Glutamatergic neuron (in vitro differentiated cells): ENCODE measurements at regions not wholly inside any gene's neighbourhood (a gene's known extent, or its start where the extent isn't known, plus 50 kb on each side); places are given as distances from the start of the nearest gene placed in this dataset.
A peak's percentile ranks its signal among the peaks of the same experiment; 100 is the strongest.

ENCODE experiments used
- DNase-seq: peaks from one replicate; pipeline ENCODE4 v3.0.0; 2022
- H3K27ac Mint-ChIP-seq: one replicate; pipeline ENCODE4 v1.8.0; 2020; ENCODE audit warnings: mild to moderate bottlenecking, mixed read lengths, inconsistent platforms; ENCODE audit not compliant: unreplicated experiment
- H3K27me3 Mint-ChIP-seq: one replicate; pipeline ENCODE4 v1.8.0; 2020; ENCODE audit warnings: mild to moderate bottlenecking, moderate library complexity, mixed read lengths, inconsistent platforms; ENCODE audit not compliant: unreplicated experiment
- H3K36me3 Mint-ChIP-seq: one replicate; pipeline ENCODE4 v1.8.0; 2020; ENCODE audit warnings: mild to moderate bottlenecking, mixed read lengths, inconsistent platforms; ENCODE audit not compliant: unreplicated experiment
- H3K4me1 Mint-ChIP-seq: one replicate; pipeline ENCODE4 v1.8.0; 2020; ENCODE audit warnings: mild to moderate bottlenecking, low read depth, mixed read lengths, inconsistent platforms; ENCODE audit not compliant: unreplicated experiment
- H3K4me3 Mint-ChIP-seq: one replicate; pipeline ENCODE4 v1.8.0; 2020; ENCODE audit warnings: mild to moderate bottlenecking, mixed read lengths, inconsistent platforms; ENCODE audit not compliant: unreplicated experiment
- H3K9me3 Mint-ChIP-seq: one replicate; pipeline ENCODE4 v1.8.0; 2020; ENCODE audit warnings: mild to moderate bottlenecking, moderate library complexity, mixed read lengths, inconsistent platforms; ENCODE audit not compliant: unreplicated experiment
- CTCF ChIP-seq: fragments of 200-600 bp; sonication (generic); IDR thresholded peaks from one replicate; pipeline ENCODE4 v1.5.0; 2021; ENCODE audit not compliant: partially characterized antibody, unreplicated experiment

GRCh38 chr5:174850565-174851169 is 126.3 kb downstream of the MSX2 start:
- Mint-ChIP-seq H3K9me3 (peaks cover 2% of the 10 kb centered on the region), H3K27me3 (no peaks in the 10 kb centered on the region), H3K4me3 (peak overlapping the region; percentile 41), H3K36me3 (peaks cover 7% of the 10 kb centered on the region), H3K27ac (peak overlapping the region; percentile 1), H3K4me1 (peaks cover 14% of the 10 kb centered on the region)
- DNase-seq: no peak
- TF ChIP-seq CTCF: no peak

DNA sequence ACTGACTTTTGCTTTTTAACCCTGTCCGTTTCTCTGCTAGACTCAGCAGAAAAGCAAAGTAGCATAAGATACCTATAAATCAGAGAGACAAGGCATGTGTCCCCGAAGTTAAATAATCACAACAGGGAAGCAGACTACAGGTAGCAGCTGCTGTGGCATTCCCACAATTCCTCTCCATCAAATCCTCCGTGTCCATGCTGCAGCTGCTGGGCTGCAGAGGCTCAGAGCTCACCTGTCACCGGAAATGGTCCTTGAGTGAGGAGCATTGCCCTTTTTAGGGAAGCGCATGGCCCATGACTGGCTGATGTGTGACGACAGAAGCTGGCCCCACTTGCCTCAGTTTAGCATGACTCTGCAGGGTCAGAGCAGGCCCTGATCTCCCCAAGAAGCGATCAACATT is 125.0 kb downstream of the MSX2 start:
- Mint-ChIP-seq H3K4me1 (peaks cover 9% of the 10 kb centered on the region), H3K9me3 (peaks cover 1% of the 10 kb centered on the region), H3K36me3 (peaks cover 7% of the 10 kb centered on the region), H3K4me3 (no peak overlapping the region), H3K27me3 (no peaks in the 10 kb centered on the region), H3K27ac (no peak overlapping the region)
- TF ChIP-seq CTCF: no peak
- DNase-seq: no peak

- no peak overlapping the region for H3K4me3 Mint-ChIP-seq
- TF ChIP-seq CTCF: no peak
- H3K27me3 Mint-ChIP-seq: peaks cover 3% of the 10 kb centered on the region
- peaks cover 1% of the 10 kb centered on the region for H3K9me3 Mint-ChIP-seq
- H3K36me3 Mint-ChIP-seq: peaks cover 7% of the 10 kb centered on the region
- H3K27ac Mint-ChIP-seq: no peak overlapping the region
- no peak for DNase-seq
- H3K4me1 Mint-ChIP-seq: peaks cover 4% of the 10 kb centered on the region
These were observed 120.6 kb downstream of the MSX2 start for GRCh38 chr5:174844971-174845370.

DNA sequence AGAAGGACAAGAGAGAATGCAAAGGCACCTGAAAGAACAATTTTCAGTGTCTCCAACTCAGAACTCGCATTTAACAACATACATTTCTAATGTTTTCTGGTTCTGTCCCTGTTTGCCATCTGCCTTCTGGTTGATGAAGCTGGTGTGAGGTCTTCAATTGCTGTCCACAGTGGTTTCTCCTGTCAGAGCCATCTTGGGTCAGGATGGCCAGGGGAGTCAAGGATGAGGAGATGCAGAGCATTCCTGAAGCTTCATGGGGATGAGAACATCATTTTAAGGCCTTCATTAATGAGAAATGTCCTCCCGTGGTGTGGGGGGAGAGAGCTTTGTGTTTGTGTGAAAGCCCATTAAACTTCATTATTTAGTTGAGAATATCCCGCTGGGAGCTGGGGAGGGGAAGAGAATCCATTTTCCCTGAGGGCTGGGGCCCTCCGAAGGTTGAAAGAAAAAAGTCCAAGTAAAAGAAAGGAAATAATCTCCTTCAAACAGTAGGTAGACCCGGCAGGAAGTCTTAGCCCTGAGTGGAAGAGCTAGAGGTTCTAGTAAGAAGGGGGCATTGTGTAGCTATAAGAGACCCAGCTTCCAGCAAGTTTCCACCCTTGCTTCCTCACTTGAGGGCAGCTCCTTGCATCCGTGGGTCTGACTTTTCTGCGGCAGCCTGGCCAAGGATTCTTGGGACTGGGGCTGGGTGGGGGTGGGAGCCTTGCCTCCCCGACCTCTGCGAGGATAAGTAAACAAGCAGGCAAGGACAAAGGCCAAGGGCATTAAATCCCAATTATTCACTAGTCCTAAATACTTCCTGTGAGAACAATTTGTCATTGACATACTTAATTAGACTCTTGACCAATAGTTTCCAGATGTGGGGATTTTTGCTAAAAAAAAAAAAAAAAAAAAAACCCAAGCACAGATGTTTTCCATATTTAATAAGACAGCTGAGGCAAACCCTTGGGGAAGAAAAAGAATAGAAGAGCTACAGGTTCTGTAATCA is 119.2 kb downstream of the MSX2 start:
- H3K4me1 Mint-ChIP-seq: peaks cover 6% of the 10 kb centered on the region
- DNase-seq: no peak
- peaks cover 1% of the 10 kb centered on the region for H3K9me3 Mint-ChIP-seq
- H3K4me3 Mint-ChIP-seq: peak overlapping the region; percentile 19
- peaks cover 5% of the 10 kb centered on the region for H3K27me3 Mint-ChIP-seq
- H3K27ac Mint-ChIP-seq: no peak overlapping the region
- H3K36me3 Mint-ChIP-seq: peaks cover 7% of the 10 kb centered on the region
- no peak for TF ChIP-seq CTCF

- no peaks in the 10 kb centered on the region for H3K36me3 Mint-ChIP-seq
- no peak overlapping the region for H3K4me3 Mint-ChIP-seq
- H3K27me3 Mint-ChIP-seq: peaks cover 5% of the 10 kb centered on the region
- H3K9me3 Mint-ChIP-seq: peaks cover 2% of the 10 kb centered on the region
- TF ChIP-seq CTCF: no peak
- no peak for DNase-seq
- peaks cover 8% of the 10 kb centered on the region for H3K4me1 Mint-ChIP-seq
- no peak overlapping the region for H3K27ac Mint-ChIP-seq
These were observed 116.1 kb downstream of the MSX2 start for GRCh38 chr5:174840435-174840834.
